ENCODE measurements at regions not wholly inside any gene's neighbourhood (a gene's known extent, or its start where the extent isn't known, plus 50 kb on each side); places are given as distances from the start of the nearest gene placed in this dataset.

- no peak for TF ChIP-seq CTCF (conservative IDR thresholded peaks at IDR 0.05; ENCODE audit: low read depth, low read length)
- H3K4me3 ChIP-seq (ENCODE audit: low read depth, low read length), result no peak overlapping the region
- DNase-seq (ENCODE audit: low read depth), result no peak
Observed at GRCh38 chr9:31601666-31602065, 782.8 kb upstream of the ACO1 start.

- DNase-seq (ENCODE audit: low read depth), result no peak
Observed at GRCh38 chr9:31604531-31604930, 779.9 kb upstream of the ACO1 start.

GRCh38 chr9:31605164-31605563 is 779.3 kb upstream of the ACO1 start:
- TF ChIP-seq CTCF (conservative IDR thresholded peaks at IDR 0.05; ENCODE audit: low read depth, low read length), result no peak
- DNase-seq (ENCODE audit: low read depth), result no peak
- no peak overlapping the region for H3K4me3 ChIP-seq (ENCODE audit: low read depth, low read length)

More at GRCh38 chr9:31604531-31604930, 779.9 kb upstream of the ACO1 start:
- H3K4me3 ChIP-seq (ENCODE audit: low read depth, low read length), result no peak overlapping the region
- no peak for TF ChIP-seq CTCF (conservative IDR thresholded peaks at IDR 0.05; ENCODE audit: low read depth, low read length)

- DNase-seq (ENCODE audit: low read depth), result no peak
- H3K4me3 ChIP-seq (ENCODE audit: low read depth, low read length), result no peak overlapping the region
- TF ChIP-seq CTCF (conservative IDR thresholded peaks at IDR 0.05; ENCODE audit: low read depth, low read length), result no peak
Observed at GRCh38 chr9:31606678-31607077, 777.8 kb upstream of the ACO1 start.

GRCh38 chr9:31608416-31608815 is 776.0 kb upstream of the ACO1 start:
- no peak for TF ChIP-seq CTCF (conservative IDR thresholded peaks at IDR 0.05; ENCODE audit: low read depth, low read length)
- peak; percentile 47 for DNase-seq (ENCODE audit: low read depth)
- no peak overlapping the region for H3K4me3 ChIP-seq (ENCODE audit: low read depth, low read length)

- DNase-seq (ENCODE audit: low read depth), result no peak
- TF ChIP-seq CTCF (conservative IDR thresholded peaks at IDR 0.05; ENCODE audit: low read depth, low read length), result no peak
- H3K4me3 ChIP-seq (ENCODE audit: low read depth, low read length), result no peak overlapping the region
Observed at GRCh38 chr9:31608881-31609280, 775.6 kb upstream of the ACO1 start.

- H3K4me3 ChIP-seq (ENCODE audit: low read depth, low read length), result no peak overlapping the region
- TF ChIP-seq CTCF (conservative IDR thresholded peaks at IDR 0.05; ENCODE audit: low read depth, low read length), result no peak
- DNase-seq (ENCODE audit: low read depth), result peak; percentile 42
Observed at GRCh38 chr9:31612336-31613030, 772.0 kb upstream of the ACO1 start.

All from choroid plexus epithelial cell (primary cell).